Neural crest cell (in vitro differentiated cells): ENCODE measurements at regions not wholly inside any gene's neighbourhood (a gene's known extent, or its start where the extent isn't known, plus 50 kb on each side); places are given as distances from the start of the nearest gene placed in this dataset.

Experiments
- DNase-seq: peaks from one replicate; pipeline ENCODE4 v3.0.0; 2021; ENCODE audit warnings: low read depth, mixed read lengths, low spot score
- H3K27ac Mint-ChIP-seq: one replicate; pipeline ENCODE4 v1.8.0; 2021; ENCODE audit warnings: mild to moderate bottlenecking, mixed read lengths; ENCODE audit not compliant: unreplicated experiment
- H3K27me3 Mint-ChIP-seq: 2 replicates; pipeline ENCODE4 v1.8.0; 2021; ENCODE audit warnings: low read depth, mild to moderate bottlenecking, mixed read lengths
- H3K36me3 Mint-ChIP-seq: 2 replicates; pipeline ENCODE4 v1.8.0; 2021; ENCODE audit warnings: low read depth, mild to moderate bottlenecking, mixed read lengths
- H3K4me1 Mint-ChIP-seq: 2 replicates; pipeline ENCODE4 v1.8.0; 2021; ENCODE audit warnings: mixed read lengths
- H3K4me3 Mint-ChIP-seq: one replicate; pipeline ENCODE4 v1.8.0; 2021; ENCODE audit warnings: mild to moderate bottlenecking, mixed read lengths
- H3K9me3 Mint-ChIP-seq: 2 replicates; pipeline ENCODE4 v1.8.0; 2021; ENCODE audit warnings: mixed read lengths
- CTCF ChIP-seq: fragments of 200-600 bp; sonication (generic); conservative IDR thresholded peaks from 2 replicates; pipeline ENCODE4 v1.5.0; 2021; ENCODE audit warnings: antibody characterized with exemption, mild to moderate bottlenecking

- TF ChIP-seq CTCF: no peak
- Mint-ChIP-seq H3K27ac (no peak overlapping the region), H3K4me1 (peaks cover 32% of the 10 kb centered on the region), H3K27me3 (no peaks in the 10 kb centered on the region), H3K36me3 (peaks cover 9% of the 10 kb centered on the region), H3K9me3 (peaks cover 7% of the 10 kb centered on the region), H3K4me3 (no peak overlapping the region)
- no peak for DNase-seq
Observed at GRCh38 chr5:18333841-18334240, 699.6 kb downstream of the TAF11L14 start.

GRCh38 chr5:18334949-18335348 is 700.7 kb downstream of the TAF11L14 start:
- DNase-seq: no peak
- H3K27ac Mint-ChIP-seq: no peak overlapping the region
- peaks cover 22% of the 10 kb centered on the region for H3K4me1 Mint-ChIP-seq
- no peaks in the 10 kb centered on the region for H3K27me3 Mint-ChIP-seq
- peaks cover 7% of the 10 kb centered on the region for H3K9me3 Mint-ChIP-seq
- H3K36me3 Mint-ChIP-seq: peaks cover 9% of the 10 kb centered on the region
- no peak overlapping the region for H3K4me3 Mint-ChIP-seq
- TF ChIP-seq CTCF: no peak

- Mint-ChIP-seq H3K27me3 (no peaks in the 10 kb centered on the region), H3K9me3 (no peaks in the 10 kb centered on the region), H3K4me1 (no peaks in the 10 kb centered on the region), H3K36me3 (no peaks in the 10 kb centered on the region), H3K27ac (no peak overlapping the region), H3K4me3 (no peak overlapping the region)
- no peak for TF ChIP-seq CTCF
- DNase-seq: no peak
Observed at GRCh38 chr5:18354828-18355227, 720.6 kb downstream of the TAF11L14 start.

GRCh38 chr5:18357486-18357885 is 723.2 kb downstream of the TAF11L14 start:
- Mint-ChIP-seq H3K9me3 (no peaks in the 10 kb centered on the region), H3K27me3 (no peaks in the 10 kb centered on the region), H3K4me1 (no peaks in the 10 kb centered on the region), H3K36me3 (no peaks in the 10 kb centered on the region), H3K4me3 (no peak overlapping the region), H3K27ac (no peak overlapping the region)
- TF ChIP-seq CTCF: no peak
- DNase-seq: no peak

- DNase-seq: no peak
- Mint-ChIP-seq H3K4me1 (no peaks in the 10 kb centered on the region), H3K36me3 (no peaks in the 10 kb centered on the region), H3K4me3 (no peak overlapping the region), H3K9me3 (no peaks in the 10 kb centered on the region), H3K27me3 (no peaks in the 10 kb centered on the region), H3K27ac (no peak overlapping the region)
- TF ChIP-seq CTCF: no peak
Observed at GRCh38 chr5:18366234-18366633, 732.0 kb downstream of the TAF11L14 start.

GRCh38 chr5:18370531-18370930 is 736.3 kb downstream of the TAF11L14 start:
- no peak for TF ChIP-seq CTCF
- no peaks in the 10 kb centered on the region for H3K4me1 Mint-ChIP-seq
- H3K9me3 Mint-ChIP-seq: no peaks in the 10 kb centered on the region
- H3K36me3 Mint-ChIP-seq: no peaks in the 10 kb centered on the region
- no peak overlapping the region for H3K27ac Mint-ChIP-seq
- DNase-seq: no peak
- no peaks in the 10 kb centered on the region for H3K27me3 Mint-ChIP-seq
- H3K4me3 Mint-ChIP-seq: no peak overlapping the region
